C4-2B (cell line): ENCODE measurements at regions not wholly inside any gene's neighbourhood (a gene's known extent, or its start where the extent isn't known, plus 50 kb on each side); places are given as distances from the start of the nearest gene placed in this dataset.

Source experiments
- H3K27ac ChIP-seq: fragments of 450-650 bp; 2 replicates; pipeline ENCODE4 v1.5.1; 2017
- ZFX ChIP-seq: fragments of 450-650 bp; IDR thresholded peaks from 2 replicates; pipeline ENCODE4 v1.6.1; 2017
- TF ChIP-seq, protein P1 (sequence below): fragments of 450-650 bp; conservative IDR thresholded peaks from 2 replicates; pipeline ENCODE4 v1.5.1; 2017; ENCODE audit warnings: mild to moderate bottlenecking

DNA sequence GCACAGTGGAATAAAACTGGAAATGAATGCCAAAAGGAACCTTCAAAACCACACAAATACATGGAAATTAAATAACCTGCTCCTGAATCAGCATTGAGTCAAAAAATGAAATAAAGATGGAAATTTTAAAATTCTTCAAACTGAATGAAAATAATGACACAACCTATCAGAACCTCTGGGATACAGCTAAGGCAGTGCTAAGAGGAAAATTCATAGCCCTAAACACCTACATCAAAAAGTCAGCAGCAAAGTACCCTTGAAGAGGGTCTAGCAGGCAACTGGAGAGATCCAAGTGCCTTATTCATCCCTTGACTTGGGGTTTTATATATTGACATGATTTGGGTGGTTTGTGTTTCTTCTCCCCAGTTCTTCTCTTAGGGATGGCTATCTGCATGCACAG lies 294.1 kb downstream of the PMP22 start:
- H3K27ac ChIP-seq: no peak overlapping the region
- TF ChIP-seq ZFX: no peak
- TF ChIP-seq, protein P1, sequence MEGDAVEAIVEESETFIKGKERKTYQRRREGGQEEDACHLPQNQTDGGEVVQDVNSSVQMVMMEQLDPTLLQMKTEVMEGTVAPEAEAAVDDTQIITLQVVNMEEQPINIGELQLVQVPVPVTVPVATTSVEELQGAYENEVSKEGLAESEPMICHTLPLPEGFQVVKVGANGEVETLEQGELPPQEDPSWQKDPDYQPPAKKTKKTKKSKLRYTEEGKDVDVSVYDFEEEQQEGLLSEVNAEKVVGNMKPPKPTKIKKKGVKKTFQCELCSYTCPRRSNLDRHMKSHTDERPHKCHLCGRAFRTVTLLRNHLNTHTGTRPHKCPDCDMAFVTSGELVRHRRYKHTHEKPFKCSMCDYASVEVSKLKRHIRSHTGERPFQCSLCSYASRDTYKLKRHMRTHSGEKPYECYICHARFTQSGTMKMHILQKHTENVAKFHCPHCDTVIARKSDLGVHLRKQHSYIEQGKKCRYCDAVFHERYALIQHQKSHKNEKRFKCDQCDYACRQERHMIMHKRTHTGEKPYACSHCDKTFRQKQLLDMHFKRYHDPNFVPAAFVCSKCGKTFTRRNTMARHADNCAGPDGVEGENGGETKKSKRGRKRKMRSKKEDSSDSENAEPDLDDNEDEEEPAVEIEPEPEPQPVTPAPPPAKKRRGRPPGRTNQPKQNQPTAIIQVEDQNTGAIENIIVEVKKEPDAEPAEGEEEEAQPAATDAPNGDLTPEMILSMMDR: no peak

DNA sequence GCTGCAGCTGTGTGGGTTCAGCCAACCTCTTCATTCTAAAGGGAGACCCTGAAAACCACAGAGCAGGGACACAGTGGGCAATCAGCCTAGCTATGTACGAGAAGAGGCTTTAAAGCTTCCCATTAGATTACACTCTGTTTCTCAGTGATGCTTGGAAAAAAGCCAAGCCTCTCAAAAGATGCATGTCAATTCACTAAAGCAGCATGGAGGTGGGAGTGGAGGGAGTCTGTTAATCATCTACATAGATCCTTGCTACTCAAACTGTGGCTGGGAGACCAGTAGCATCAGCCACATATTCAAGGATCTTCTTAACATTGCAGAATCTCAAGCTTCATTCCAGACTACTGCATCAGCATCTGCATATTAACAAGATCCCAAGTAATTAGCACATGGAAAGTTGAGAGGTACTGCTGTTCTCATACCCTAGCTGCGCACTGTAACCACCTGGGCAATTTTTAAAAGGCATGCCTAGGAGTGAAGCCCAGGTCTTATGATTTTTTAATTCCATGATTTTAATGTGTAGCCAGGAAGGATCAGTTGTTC lies 305.9 kb downstream of the PMP22 start:
- TF ChIP-seq ZFX: no peak
- TF ChIP-seq, protein P1: no peak
- H3K27ac ChIP-seq: no peak overlapping the region

DNA sequence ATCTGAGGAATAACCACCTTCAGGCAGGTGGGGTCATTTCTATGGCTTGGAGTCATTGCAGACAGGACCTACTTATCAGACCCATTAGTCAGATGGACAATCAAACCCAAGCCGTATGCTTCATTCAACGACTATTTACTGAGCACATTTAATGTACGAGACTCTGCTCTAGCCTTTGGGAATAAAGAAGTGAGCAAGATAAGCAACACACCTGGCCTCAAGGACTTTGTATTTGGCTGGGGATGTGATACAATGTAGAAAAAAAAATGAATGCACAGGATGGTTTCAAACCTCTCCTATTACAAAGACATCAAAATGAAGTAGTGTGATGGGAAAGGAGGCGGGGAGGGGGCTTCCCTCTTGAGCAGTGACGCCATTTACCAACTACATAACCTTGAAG lies 311.7 kb downstream of the PMP22 start:
- TF ChIP-seq ZFX: no peak
- TF ChIP-seq, protein P1: no peak
- no peak overlapping the region for H3K27ac ChIP-seq

DNA sequence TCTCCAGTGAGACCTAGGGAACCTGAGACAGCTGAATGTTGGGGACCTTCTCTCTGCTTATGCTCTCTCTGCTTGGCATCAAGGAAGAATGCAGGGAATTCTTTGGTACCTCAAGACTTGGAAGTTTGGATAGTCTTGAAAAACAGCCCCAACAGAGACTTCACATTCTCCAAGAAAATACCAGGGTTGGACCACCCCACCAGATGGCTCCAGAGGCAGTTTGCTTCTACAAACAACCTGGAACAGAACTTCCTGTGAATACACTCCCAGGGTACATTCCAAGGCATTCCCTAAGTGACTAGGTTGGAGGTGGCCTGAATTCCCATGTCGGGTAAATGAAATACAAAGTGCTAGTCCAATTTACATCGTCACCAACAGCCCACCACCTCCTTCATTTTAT lies 314.4 kb downstream of the PMP22 start:
- H3K27ac ChIP-seq: no peak overlapping the region
- no peak for TF ChIP-seq ZFX
- TF ChIP-seq, protein P1: no peak

DNA sequence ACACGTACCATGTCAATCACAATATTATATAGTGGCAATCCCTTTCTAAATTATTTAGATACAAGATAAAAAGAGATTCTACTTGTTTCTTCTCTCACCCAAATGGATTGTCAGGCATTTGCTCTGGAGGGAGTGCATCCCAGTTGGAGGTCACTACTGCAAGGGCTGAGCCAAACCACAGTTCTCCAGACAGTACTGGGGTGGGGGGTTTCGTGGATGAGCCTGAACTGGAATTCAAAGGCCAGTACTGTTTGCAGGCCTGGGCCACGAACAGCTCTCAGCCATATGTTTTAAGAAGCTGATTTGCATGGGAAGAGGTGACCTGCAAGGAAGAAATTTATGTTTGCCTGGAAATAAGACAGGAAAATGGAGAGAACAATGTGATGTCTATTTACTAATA lies 314.9 kb downstream of the PMP22 start:
- H3K27ac ChIP-seq: no peak overlapping the region
- TF ChIP-seq, protein P1: no peak
- no peak for TF ChIP-seq ZFX

DNA sequence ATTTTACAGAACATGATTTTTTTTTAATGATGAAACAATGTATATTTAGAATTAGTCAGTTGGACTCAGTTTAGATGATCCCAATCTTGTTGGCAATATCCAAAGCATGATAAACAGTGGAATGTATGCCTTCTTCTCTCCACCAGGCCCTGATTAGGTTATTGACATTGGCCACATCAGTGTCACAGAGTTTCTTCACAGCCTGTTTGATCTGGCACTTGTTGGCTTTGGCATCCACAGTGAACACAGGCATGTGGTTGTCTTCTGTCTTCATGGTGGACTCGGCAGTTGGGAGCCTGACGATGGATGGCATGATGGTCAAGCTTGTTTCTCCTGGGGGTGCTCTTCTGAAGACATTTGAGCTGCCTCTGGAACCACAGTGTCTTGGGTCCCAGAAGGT lies 317.5 kb downstream of the PMP22 start:
- H3K27ac ChIP-seq: no peak overlapping the region
- TF ChIP-seq, protein P1: no peak
- TF ChIP-seq ZFX: no peak

DNA sequence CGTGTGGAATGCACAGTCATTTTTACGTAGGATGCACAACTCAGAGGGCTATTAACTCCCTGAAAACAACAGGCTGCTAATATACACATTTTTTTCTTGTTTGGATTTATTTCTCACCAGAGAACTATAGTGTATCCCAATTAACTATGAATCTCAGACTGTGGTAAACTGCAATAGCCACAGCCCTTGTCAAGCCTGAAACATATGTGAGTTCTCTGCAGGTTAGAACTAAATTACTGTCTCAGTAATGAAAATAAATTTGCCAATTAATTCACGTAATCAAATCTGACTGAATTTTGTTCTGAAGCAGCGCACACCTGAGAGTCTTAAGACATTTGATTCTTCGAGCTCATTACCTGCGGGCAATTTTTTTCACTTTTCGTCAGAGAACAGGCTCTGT lies 318.6 kb downstream of the PMP22 start:
- TF ChIP-seq, protein P1: no peak
- TF ChIP-seq ZFX: no peak

More for the DNA sequence above, 318.6 kb downstream of the PMP22 start:
- no peak overlapping the region for H3K27ac ChIP-seq
